HG02798 (cell line): ENCODE measurements at regions not wholly inside any gene's neighbourhood (a gene's known extent, or its start where the extent isn't known, plus 50 kb on each side); places are given as distances from the start of the nearest gene placed in this dataset.

Experiments
- ATAC-seq: cut with Tn5 transposase; IDR thresholded peaks from one replicate; pipeline ENCODE4 v1.9.1; 2021; ENCODE audit warnings: mild to moderate bottlenecking; ENCODE audit not compliant: unreplicated experiment, poor library complexity

DNA sequence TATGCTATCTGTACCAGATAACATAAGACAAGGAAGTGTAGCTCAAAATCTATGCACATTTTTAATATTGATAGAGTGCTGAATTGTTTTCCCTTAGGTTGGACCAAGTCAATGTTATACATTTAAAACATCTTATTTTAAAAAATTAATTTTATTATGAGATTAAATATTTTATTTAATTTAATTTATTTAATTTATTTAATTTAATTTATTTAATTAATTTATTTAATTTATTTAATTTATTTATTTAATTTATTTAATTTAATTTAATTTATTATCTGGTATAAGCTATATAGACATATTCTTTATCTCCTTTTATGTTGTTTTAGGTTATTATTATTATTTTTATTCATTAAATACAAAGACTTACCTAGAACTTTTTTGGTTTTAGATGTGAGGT, 551.7 kb upstream of the LRRTM1 start:
- ATAC-seq: no peak

DNA sequence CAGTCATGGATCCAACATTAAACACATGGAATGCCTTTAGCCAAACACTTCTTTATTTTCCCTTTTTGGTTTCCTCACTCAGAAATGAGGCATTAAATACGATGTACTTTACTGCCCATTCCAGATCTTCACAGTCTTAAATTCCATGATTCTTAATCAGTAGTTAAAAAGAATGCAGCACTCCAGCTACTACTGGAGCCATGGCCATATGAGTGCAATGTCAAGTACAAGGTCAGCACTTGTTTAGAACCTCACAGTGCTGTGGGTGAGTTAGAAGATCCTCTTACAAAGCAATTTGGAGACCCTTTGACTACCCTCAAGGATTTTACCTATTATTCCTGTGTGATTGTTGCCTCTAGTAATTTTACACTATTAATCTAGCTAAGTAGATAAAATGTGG, 550.3 kb upstream of the LRRTM1 start:
- no peak for ATAC-seq

DNA sequence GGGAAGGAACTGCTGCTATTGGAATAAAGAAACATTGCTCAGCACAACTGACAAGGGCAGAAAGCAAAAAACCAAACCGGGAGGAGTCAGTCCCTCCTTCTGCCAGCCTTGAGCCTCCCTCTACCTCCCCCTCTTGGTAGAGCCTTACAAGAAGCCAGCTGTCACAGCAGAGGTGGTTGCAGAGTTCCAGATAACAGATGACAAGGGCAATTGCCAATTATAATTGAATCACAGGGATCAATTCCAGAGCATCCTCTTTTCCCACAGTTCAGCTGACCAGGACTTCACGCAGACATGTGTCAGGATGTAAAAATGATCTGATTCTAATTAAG, 548.2 kb upstream of the LRRTM1 start:
- no peak for ATAC-seq

- no peak for ATAC-seq
These were observed 547.7 kb upstream of the LRRTM1 start for GRCh38 chr2:80852079-80852807.

DNA sequence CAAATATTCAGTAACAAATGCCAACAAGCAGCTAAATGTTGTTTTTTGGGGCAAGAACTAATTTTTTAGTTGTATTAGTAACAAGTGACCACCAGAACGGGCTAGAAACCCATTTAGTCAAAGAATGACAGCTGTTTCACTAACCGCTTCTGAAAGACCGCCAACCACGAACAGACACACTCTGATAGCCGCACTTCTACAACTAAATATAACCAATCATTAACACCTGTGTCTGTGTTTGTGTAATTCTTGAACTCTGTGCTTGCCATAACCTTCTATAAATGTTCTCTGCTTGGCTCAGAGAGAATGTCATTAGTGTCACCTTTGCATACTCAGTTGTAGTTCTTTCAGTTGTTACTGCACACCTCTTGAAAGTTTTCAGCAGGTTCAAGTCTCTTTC, 526.3 kb upstream of the LRRTM1 start:
- peak; percentile 57 for ATAC-seq

- no peak for ATAC-seq
These were observed 518.4 kb upstream of the LRRTM1 start for GRCh38 chr2:80822999-80823398.

- no peak for ATAC-seq
These were observed 510.7 kb upstream of the LRRTM1 start for GRCh38 chr2:80815259-80815658.

DNA sequence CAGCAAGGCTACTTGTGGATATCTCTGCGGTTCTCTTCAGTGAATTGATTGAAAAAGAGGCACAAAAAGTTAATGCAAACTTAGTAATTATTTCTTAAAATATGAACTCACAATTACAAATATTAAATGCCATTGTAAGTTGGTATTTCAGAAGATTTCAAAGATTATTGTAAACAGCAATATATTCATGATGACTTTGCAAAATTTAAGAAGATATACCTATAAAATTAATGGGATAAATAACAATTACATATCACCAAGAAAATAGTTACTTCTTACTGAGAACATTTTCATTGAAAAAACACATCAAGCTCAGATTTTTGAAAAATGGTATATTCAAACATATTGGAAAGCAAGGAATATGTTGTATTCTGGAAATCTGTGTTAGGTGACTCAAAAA, 482.0 kb upstream of the LRRTM1 start:
- ATAC-seq: no peak

DNA sequence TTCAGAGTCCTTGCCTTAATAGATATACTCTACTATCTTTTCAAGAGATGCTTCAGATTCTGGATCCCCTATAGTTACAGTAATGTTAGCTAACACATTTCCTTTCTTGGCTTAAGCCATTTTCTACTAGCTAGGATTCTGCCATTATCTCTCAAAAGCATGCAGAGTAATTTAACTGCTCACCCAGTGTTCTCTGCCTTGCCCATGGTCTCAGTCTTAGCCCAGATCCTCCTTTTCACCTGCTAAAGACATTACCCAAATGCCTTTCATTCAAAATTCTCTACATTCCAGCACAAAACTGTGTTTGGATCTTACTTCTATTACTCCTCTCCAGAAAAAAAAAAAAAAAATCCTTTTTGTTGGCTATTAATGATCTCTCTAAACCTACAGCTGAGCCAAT, 474.2 kb upstream of the LRRTM1 start:
- no peak for ATAC-seq

- peak; percentile 70 for ATAC-seq
These were observed 444.0 kb upstream of the LRRTM1 start for GRCh38 chr2:80748592-80748991.

DNA sequence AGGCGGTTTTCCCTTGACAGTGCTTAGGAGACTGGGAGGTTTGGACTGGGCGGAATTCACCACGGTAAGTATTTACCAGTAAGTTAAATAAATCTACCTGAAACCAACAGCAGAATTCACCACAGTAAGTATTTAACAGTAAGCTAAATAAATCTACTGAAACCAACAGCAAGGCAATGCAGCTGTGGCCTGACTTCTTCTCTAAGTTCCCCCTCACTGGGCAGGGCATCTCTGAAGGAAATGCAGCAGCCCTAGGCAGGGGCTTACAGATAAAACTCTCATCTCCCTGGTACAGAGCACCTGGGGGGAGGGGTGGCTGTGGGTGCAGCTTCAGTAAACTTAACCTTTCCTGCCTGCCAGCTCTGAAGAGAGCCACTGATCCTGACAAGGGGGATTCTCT, 432.5 kb upstream of the LRRTM1 start:
- ATAC-seq: peak; percentile 39

- ATAC-seq: no peak
These were observed 420.4 kb upstream of the LRRTM1 start for GRCh38 chr2:80725001-80725400.

GRCh38 chr2:80722803-80723202, 418.3 kb upstream of the LRRTM1 start:
- ATAC-seq: no peak

DNA sequence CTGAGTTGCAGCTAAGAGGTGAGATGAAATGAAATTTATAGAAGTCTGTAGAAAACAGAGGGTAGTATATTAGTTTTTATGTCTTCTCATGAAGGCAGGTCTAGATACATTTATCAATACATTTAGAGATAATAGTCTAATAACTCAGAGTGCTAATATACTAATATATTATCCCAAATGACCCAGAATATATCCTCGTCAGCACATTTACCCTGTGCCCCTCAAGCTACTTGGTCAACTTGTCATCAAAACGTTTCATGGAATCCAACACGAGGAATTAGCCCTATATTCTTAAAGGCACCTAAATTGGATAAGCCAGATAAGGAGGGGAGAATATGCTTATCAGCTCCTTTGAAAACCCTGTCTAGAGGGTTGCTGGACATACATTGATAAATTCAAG, 415.1 kb upstream of the LRRTM1 start:
- ATAC-seq: no peak

DNA sequence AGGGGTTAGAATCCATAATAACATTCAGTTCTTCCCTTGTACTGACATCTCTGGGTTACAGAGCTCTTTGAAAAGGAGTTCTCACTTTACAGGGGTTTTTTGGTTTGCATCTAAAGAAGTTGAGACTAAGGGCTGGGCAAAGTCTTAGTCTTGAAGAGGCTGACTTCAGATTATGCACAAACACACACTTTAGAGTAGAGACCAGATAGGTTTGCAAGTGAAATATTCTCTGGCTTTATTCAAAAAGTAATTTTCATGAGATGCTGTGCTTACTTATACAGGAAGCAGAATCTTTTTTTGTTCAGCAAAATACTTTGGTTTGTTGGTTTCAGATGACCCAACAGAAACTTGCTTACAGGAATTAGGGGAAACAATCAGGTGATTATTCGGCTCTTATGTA, 410.9 kb upstream of the LRRTM1 start:
- ATAC-seq: no peak

DNA sequence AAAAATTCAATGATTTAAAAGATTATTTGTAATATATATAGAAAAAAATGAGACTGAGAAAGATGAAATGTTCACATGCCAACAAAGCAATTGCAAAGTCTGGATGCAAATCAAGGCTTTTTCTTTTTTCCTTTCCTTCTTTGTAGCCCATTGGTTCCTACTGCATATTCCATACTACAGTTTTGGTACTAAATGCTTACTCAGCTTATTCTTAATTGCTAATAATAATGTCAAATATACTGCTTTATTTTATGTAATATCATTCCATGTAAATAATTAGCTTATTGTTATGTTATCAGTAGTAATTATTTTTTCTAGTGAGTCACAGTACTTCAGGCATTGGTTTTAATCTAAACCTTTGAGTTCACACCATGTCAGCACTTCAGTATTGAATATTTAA, 407.4 kb upstream of the LRRTM1 start:
- no peak for ATAC-seq

DNA sequence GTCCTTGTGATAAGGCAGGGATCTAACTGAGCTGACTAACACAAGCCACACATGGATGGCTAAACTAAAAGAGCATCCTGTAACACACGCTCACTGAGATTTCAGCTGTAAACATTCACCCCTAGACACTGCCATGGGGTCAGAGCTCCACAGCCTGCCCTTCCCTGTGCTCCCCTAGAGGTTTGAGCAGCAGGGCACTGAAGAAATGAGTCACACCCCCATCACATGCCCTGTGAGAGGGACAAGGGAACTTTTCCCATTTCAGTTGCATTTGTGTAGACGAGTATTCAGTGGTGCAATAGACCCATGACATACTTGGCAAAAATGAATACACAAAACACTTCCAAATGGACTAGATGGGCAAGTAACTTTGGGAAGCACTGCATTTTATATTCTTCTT, 402.4 kb upstream of the LRRTM1 start:
- no peak for ATAC-seq

DNA sequence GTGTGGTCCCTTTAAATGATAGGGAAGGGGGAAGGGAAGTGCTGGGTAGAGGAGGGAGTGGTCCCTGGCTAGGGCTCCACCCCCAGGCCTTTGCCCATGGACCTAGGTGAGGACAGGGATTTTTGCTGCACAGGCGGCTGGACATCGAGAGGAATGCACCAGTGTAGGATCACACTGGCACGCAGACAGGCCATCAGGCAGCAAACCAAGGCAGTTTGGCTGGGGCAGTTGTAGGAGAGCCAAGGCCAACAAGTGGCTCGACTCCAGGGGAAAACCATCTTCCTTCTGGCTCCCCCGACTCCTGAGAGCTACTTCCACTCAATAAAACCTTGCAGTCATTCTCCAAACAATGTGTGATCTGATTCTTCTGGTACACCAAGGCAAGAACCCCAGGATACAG, 402.0 kb upstream of the LRRTM1 start:
- no peak for ATAC-seq

DNA sequence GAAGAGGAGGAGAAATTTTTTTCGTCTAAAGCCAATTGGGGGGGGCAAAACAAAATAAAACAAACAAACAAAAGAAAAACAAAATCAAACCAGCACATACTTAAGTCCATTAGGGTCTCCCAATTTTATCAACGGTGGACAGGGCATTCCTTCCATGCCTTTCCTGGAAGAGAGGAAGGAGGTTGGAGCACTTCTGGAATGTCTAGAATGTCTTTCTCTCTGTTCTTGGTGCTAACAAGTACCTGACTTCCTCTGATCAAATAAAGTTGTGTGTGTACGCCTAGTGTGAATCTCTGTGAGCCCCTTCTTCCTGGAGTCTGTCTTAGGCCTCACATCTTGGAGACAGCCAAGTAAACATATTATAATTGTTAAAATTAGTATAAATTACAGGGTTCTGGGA, 399.0 kb upstream of the LRRTM1 start:
- no peak for ATAC-seq

DNA sequence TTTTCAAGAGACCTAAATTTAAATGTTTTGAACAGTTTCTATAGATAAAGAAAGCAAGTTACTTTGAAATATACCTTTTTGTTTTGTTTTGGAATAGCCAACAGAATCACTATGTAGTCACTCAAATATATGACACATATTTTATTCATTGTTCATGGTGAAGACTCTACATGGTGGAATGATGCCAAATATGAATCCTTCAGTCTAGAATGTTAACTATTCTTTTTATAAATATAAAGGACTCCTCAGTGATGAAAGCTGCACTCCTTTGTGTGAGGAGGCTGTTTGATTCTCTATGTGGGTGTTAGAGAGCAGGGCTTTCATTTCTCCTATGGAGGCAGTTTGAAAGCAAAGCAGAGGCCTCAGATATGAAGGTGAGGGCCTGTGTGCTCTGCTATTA, 396.4 kb upstream of the LRRTM1 start:
- ATAC-seq: no peak
